HG03135 (cell line): ENCODE measurements at regions not wholly inside any gene's neighbourhood (a gene's known extent, or its start where the extent isn't known, plus 50 kb on each side); places are given as distances from the start of the nearest gene placed in this dataset.

Source experiments
- ATAC-seq: cut with Tn5 transposase; IDR thresholded peaks from one replicate; pipeline ENCODE4 v1.9.1; 2021; ENCODE audit warnings: mild to moderate bottlenecking, moderate library complexity; ENCODE audit not compliant: unreplicated experiment

- ATAC-seq = no peak
Observed at GRCh38 chr2:199629301-199629700, 171.6 kb upstream of the SATB2 start.

- no peak for ATAC-seq
Observed at GRCh38 chr2:199627417-199627816, 169.7 kb upstream of the SATB2 start.

- no peak for ATAC-seq
Observed at GRCh38 chr2:199624958-199625357, 167.2 kb upstream of the SATB2 start.

GRCh38 chr2:199612509-199613130, 154.9 kb upstream of the SATB2 start:
- no peak for ATAC-seq

GRCh38 chr2:199607914-199608313, 150.2 kb upstream of the SATB2 start:
- ATAC-seq = no peak

- no peak for ATAC-seq
Observed at GRCh38 chr2:199606193-199606780, 148.5 kb upstream of the SATB2 start.

GRCh38 chr2:199603721-199604291, 146.1 kb upstream of the SATB2 start:
- no peak for ATAC-seq

GRCh38 chr2:199602896-199603717, 145.4 kb upstream of the SATB2 start:
- no peak for ATAC-seq

- no peak for ATAC-seq
Observed at GRCh38 chr2:199602271-199602895, 144.6 kb upstream of the SATB2 start.

- ATAC-seq = no peak
Observed at GRCh38 chr2:199596549-199596948, 138.8 kb upstream of the SATB2 start.

GRCh38 chr2:199594443-199594842, 136.7 kb upstream of the SATB2 start:
- ATAC-seq = no peak

- no peak for ATAC-seq
Observed at GRCh38 chr2:199591826-199592225, 134.1 kb upstream of the SATB2 start.

GRCh38 chr2:199590321-199591203, 132.8 kb upstream of the SATB2 start:
- no peak for ATAC-seq

GRCh38 chr2:199589306-199589705, 131.6 kb upstream of the SATB2 start:
- ATAC-seq = no peak

GRCh38 chr2:199588054-199588453, 130.3 kb upstream of the SATB2 start:
- no peak for ATAC-seq

- ATAC-seq = no peak
Observed at GRCh38 chr2:199586646-199587045, 128.9 kb upstream of the SATB2 start.

- ATAC-seq = no peak
Observed at GRCh38 chr2:199583676-199584075, 125.9 kb upstream of the SATB2 start.

- ATAC-seq = no peak
Observed at GRCh38 chr2:199581935-199582360, 124.2 kb upstream of the SATB2 start.

GRCh38 chr2:199581408-199581807, 123.7 kb upstream of the SATB2 start:
- no peak for ATAC-seq

GRCh38 chr2:199575416-199575815, 117.7 kb upstream of the SATB2 start:
- ATAC-seq = no peak
